ENCODE measurements at regions not wholly inside any gene's neighbourhood (a gene's known extent, or its start where the extent isn't known, plus 50 kb on each side); places are given as distances from the start of the nearest gene placed in this dataset.
"Not testable (repeated sequence)": the region's sequence is repeated elsewhere in the genome, so short reads cannot be mapped to it uniquely, and the experiment has no call there.

DNA sequence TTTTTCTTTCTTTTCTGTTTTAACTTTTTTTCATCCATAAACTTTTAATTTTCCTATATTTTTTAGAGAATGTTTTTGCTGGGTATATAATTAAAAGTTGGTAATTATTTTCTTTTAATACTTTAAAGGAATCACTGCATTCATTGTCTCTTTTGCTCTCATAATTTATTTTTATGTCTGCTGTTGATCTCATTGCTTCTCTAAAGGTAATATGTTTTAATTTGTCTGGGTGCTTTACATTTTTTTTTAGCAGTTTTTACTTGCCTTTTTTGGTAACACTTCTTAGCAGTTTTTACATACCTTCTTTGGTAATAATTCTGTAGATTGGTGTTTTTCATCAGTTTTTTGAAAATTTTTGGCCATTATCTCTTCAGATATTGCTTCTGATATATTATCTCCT, 89.4 kb upstream of the BMAL1 start:
- DNase-seq (no peak), ATAC-seq (no peak)
- TF ChIP-seq, protein P1, sequence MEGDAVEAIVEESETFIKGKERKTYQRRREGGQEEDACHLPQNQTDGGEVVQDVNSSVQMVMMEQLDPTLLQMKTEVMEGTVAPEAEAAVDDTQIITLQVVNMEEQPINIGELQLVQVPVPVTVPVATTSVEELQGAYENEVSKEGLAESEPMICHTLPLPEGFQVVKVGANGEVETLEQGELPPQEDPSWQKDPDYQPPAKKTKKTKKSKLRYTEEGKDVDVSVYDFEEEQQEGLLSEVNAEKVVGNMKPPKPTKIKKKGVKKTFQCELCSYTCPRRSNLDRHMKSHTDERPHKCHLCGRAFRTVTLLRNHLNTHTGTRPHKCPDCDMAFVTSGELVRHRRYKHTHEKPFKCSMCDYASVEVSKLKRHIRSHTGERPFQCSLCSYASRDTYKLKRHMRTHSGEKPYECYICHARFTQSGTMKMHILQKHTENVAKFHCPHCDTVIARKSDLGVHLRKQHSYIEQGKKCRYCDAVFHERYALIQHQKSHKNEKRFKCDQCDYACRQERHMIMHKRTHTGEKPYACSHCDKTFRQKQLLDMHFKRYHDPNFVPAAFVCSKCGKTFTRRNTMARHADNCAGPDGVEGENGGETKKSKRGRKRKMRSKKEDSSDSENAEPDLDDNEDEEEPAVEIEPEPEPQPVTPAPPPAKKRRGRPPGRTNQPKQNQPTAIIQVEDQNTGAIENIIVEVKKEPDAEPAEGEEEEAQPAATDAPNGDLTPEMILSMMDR (IDR thresholded peaks at IDR 0.05), result no peak
- Histone ChIP-seq H3K4me3 (no peak overlapping the region), H3K36me3 (no peaks in the 10 kb centered on the region), H3K27me3 (no peaks in the 10 kb centered on the region), H3K4me1 (peaks cover 8% of the 10 kb centered on the region in 2 donors), H3K9me3 (peaks cover 0 to 9% of the 10 kb centered on the region in 2 donors), H3K27ac (no peak overlapping the region)
- intact Hi-C loops (cut with DNase I), result no loop called here

DNA sequence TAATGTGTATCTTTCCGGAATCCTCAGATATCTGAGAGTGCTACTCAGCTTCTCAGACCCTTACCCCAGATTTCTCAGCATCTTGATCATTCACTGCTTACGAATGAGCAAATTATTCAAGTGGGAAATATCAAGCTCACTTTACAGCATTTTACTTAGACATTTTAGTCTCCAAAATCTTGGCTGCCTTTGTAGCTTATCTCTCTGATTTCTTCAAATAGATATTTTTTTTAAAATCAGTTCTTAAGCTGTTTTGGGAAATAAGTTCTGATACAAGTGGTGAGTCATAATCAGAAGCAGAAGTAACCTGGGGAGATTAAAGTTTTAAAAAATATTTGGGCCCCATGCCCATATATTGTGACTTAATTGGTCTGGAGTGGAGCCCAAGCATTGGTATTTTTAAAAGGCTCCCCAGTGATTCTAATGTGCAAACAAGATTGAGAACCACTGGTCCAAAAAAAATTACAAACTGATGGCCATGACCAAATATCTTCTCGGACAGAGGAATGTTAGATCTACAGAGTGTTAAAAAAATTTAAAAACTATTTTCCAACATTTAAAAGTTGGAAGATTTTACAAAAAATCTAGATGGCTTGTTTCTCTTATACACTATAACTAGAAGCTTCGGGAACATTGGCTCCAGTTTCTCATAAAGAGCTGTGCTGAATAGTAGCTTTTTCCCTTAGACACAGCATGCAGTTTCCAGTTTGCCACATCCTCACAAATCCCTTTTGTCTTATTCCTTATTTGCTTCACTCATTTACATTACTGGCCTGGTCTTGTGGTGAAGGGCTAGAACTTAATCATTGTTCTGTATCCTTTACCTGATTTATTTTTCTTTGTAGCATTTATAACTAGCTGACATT, 87.8 kb upstream of the BMAL1 start:
- H3K9me3 ChIP-seq, result peaks cover 0 to 9% of the 10 kb centered on the region in 2 donors
- H3K27ac ChIP-seq, result peak overlapping the region in 1 of 2 donors; percentile 23
- intact Hi-C loops (cut with DNase I), result no loop called here
- H3K4me3 ChIP-seq, result no peak overlapping the region
- no peaks in the 10 kb centered on the region for H3K4me1 ChIP-seq
- peak; percentile 33 for ATAC-seq
- TF ChIP-seq, protein P1 (IDR thresholded peaks at IDR 0.05), result no peak
- DNase-seq, result no peak
- no peaks in the 10 kb centered on the region for H3K36me3 ChIP-seq
- no peaks in the 10 kb centered on the region for H3K27me3 ChIP-seq

DNA sequence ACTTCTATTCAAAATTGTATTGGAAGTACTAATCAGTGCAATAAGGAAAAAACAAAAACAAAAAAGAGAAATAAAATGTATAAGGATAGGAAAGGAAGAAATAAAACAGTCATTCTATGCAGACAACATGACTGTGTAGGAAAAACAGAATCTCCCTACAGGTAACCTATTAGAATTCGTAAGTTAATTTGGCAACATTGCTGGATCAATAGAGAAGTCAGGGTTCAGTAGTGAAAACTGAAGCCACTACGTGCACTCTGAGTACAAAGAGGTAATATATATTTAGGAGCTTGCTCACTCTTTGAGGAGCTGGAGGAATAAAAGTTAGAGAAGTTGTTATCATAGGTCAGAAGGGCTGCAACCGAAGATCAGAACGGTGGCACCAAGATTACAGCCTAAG, 84.0 kb upstream of the BMAL1 start:
- no peaks in the 10 kb centered on the region for H3K27me3 ChIP-seq
- peaks cover 0 to 18% of the 10 kb centered on the region in 2 donors for H3K9me3 ChIP-seq
- intact Hi-C loops (cut with DNase I), result no loop called here
- DNase-seq, result no peak
- no peak for ATAC-seq
- no peaks in the 10 kb centered on the region for H3K36me3 ChIP-seq
- TF ChIP-seq, protein P1 (IDR thresholded peaks at IDR 0.05), result no peak
- H3K4me1 ChIP-seq, result no peaks in the 10 kb centered on the region
- no peak overlapping the region for H3K4me3 ChIP-seq
- H3K27ac ChIP-seq, result no peak overlapping the region

DNA sequence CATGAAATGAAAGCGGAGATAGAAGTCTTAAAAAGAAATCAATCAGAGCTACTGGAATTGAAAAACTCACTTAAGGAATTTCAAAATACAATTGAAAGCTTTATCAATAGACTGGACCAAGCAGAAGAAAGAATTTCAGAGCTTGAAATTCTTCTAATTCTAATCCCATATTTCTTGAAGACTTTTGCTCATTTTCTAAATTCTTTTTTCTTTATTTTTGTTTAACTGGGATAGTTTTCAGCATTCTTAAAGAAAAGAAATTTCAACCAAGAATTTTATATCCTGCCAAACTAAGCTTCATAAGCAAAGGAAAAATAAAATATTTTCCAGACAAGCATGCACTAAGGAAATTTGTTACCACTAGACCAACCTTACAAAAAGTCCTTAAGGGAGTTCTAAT, 80.2 kb upstream of the BMAL1 start:
- ATAC-seq; H3K4me1 ChIP-seq; H3K36me3 ChIP-seq; H3K27ac ChIP-seq; H3K27me3 ChIP-seq; H3K4me3 ChIP-seq; DNase-seq; intact Hi-C loops (cut with DNase I): not testable (repeated sequence)
- H3K9me3 ChIP-seq, result peaks cover 0 to 18% of the 10 kb centered on the region in 2 donors

DNA sequence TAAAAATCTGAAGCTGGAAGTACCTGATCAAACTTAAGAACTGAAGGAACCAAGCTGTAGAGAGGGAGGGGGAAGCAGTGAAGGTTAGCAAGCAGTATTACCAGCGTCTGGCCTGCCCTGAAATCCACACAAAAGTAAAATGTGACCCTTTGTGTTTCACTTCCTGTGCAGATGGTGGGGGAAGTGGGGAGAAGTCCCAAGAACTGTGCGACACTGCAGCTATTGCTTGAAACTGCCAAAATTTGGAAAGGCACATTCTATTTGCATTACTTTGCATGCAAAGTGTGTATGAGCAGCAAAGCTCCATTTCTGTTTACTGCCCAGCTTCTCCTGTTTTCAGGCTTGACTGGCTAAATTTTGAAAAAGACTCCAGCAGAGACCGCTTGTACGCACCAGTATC, 72.1 kb upstream of the BMAL1 start:
- DNase-seq, result no peak
- peaks cover 0 to 28% of the 10 kb centered on the region in 2 donors for H3K4me1 ChIP-seq
- H3K4me3 ChIP-seq, result no peak overlapping the region
- intact Hi-C loops (cut with DNase I), result no loop called here
- no peaks in the 10 kb centered on the region for H3K36me3 ChIP-seq
- H3K27me3 ChIP-seq, result no peaks in the 10 kb centered on the region
- H3K27ac ChIP-seq, result no peak overlapping the region
- no peaks in the 10 kb centered on the region for H3K9me3 ChIP-seq
- no peak for ATAC-seq
- TF ChIP-seq, protein P1 (IDR thresholded peaks at IDR 0.05), result no peak

All from left lung (tissue), 4 donors.